ENCODE measurements at regions not wholly inside any gene's neighbourhood (a gene's known extent, or its start where the extent isn't known, plus 50 kb on each side); places are given as distances from the start of the nearest gene placed in this dataset.

GRCh38 chr14:23694949-23695663 is 58.9 kb downstream of the DHRS2 start:
- H3K27ac ChIP-seq: no peak overlapping the region
- no peaks in the 10 kb centered on the region for H3K36me3 ChIP-seq
- no peaks in the 10 kb centered on the region for H3K4me1 ChIP-seq
- H3K9me3 ChIP-seq: 0 out of 2 replicates have a peak, but pooled peaks cover 5% of the 10 kb centered on the region
- no peak overlapping the region for H3K4me3 ChIP-seq
- H4K20me1 ChIP-seq: no peaks in the 10 kb centered on the region
- no peak overlapping the region for H3K4me2 ChIP-seq
- no peak overlapping the region for H3K9ac ChIP-seq
- peaks cover 13% of the 10 kb centered on the region; the same call in 1 of the 2 replicates for H3K27me3 ChIP-seq
- no peak for TF ChIP-seq Cebpa-rat (IDR thresholded peaks at IDR 0.05)

- no peak for TF ChIP-seq Cebpa-rat (IDR thresholded peaks at IDR 0.05)
- no peak overlapping the region for H3K4me3 ChIP-seq
- peaks cover 13% of the 10 kb centered on the region; the same call in 1 of the 2 replicates for H3K27me3 ChIP-seq
- no peaks in the 10 kb centered on the region for H3K4me1 ChIP-seq
- H3K9me3 ChIP-seq: 0 out of 2 replicates have a peak, but pooled peaks cover 5% of the 10 kb centered on the region
- H3K27ac ChIP-seq: no peak overlapping the region
- no peaks in the 10 kb centered on the region for H3K36me3 ChIP-seq
- H4K20me1 ChIP-seq: no peaks in the 10 kb centered on the region
- no peak overlapping the region for H3K9ac ChIP-seq
- no peak overlapping the region for H3K4me2 ChIP-seq
These were observed 59.5 kb downstream of the DHRS2 start for GRCh38 chr14:23695664-23695999.

GRCh38 chr14:23696701-23697239 is 60.6 kb downstream of the DHRS2 start:
- Histone ChIP-seq H3K4me2 (no peak overlapping the region), H4K20me1 (no peaks in the 10 kb centered on the region), H3K4me1 (no peaks in the 10 kb centered on the region), H3K4me3 (no peak overlapping the region), H3K27me3 (peaks cover 13% of the 10 kb centered on the region; the same call in 1 of the 2 replicates), H3K9ac (no peak overlapping the region), H3K27ac (no peak overlapping the region), H3K9me3 (0 out of 2 replicates have a peak, but pooled peaks cover 5% of the 10 kb centered on the region), H3K36me3 (no peaks in the 10 kb centered on the region)
- no peak for TF ChIP-seq Cebpa-rat (IDR thresholded peaks at IDR 0.05)

- Histone ChIP-seq H3K27ac (no peak overlapping the region), H3K9me3 (peaks cover 6% of the 10 kb centered on the region; the same call in 1 of the 2 replicates), H3K4me2 (no peak overlapping the region), H4K20me1 (no peaks in the 10 kb centered on the region), H3K36me3 (no peaks in the 10 kb centered on the region), H3K27me3 (peaks cover 13% of the 10 kb centered on the region; the same call in 1 of the 2 replicates), H3K4me1 (no peaks in the 10 kb centered on the region), H3K9ac (no peak overlapping the region), H3K4me3 (no peak overlapping the region)
- no peak for TF ChIP-seq Cebpa-rat (IDR thresholded peaks at IDR 0.05)
These were observed 61.5 kb downstream of the DHRS2 start for GRCh38 chr14:23697680-23698079.

GRCh38 chr14:23702656-23703426 is 66.7 kb downstream of the DHRS2 start:
- no peak overlapping the region for H3K4me2 ChIP-seq
- peaks cover 55% of the 10 kb centered on the region for H3K9me3 ChIP-seq
- no peaks in the 10 kb centered on the region for H3K27me3 ChIP-seq
- H3K36me3 ChIP-seq: no peaks in the 10 kb centered on the region
- H3K4me3 ChIP-seq: no peak overlapping the region
- H4K20me1 ChIP-seq: no peaks in the 10 kb centered on the region
- no peak for TF ChIP-seq Cebpa-rat (IDR thresholded peaks at IDR 0.05)
- no peak overlapping the region for H3K27ac ChIP-seq
- no peak overlapping the region for H3K9ac ChIP-seq
- no peaks in the 10 kb centered on the region for H3K4me1 ChIP-seq

GRCh38 chr14:23704890-23705289 is 68.7 kb downstream of the DHRS2 start:
- TF ChIP-seq Cebpa-rat (IDR thresholded peaks at IDR 0.05): no peak

GRCh38 chr14:23707415-23707814 is 71.3 kb downstream of the DHRS2 start:
- peaks cover 54% of the 10 kb centered on the region for H3K9me3 ChIP-seq
- H4K20me1 ChIP-seq: no peaks in the 10 kb centered on the region
- no peak overlapping the region for H3K4me2 ChIP-seq
- H3K9ac ChIP-seq: no peak overlapping the region
- H3K36me3 ChIP-seq: no peaks in the 10 kb centered on the region
- TF ChIP-seq Cebpa-rat (IDR thresholded peaks at IDR 0.05): no peak
- H3K27ac ChIP-seq: no peak overlapping the region
- no peaks in the 10 kb centered on the region for H3K4me1 ChIP-seq
- H3K27me3 ChIP-seq: no peaks in the 10 kb centered on the region
- H3K4me3 ChIP-seq: no peak overlapping the region

More at GRCh38 chr14:23704890-23705289, 68.7 kb downstream of the DHRS2 start:
- Histone ChIP-seq H3K9ac (no peak overlapping the region), H3K4me2 (no peak overlapping the region), H4K20me1 (no peaks in the 10 kb centered on the region), H3K27me3 (no peaks in the 10 kb centered on the region), H3K9me3 (peaks cover 54% of the 10 kb centered on the region), H3K27ac (no peak overlapping the region), H3K4me3 (no peak overlapping the region), H3K4me1 (no peaks in the 10 kb centered on the region), H3K36me3 (no peaks in the 10 kb centered on the region)

- Histone ChIP-seq H3K9me3 (peaks cover 46% of the 10 kb centered on the region), H3K9ac (no peak overlapping the region), H3K27me3 (no peaks in the 10 kb centered on the region), H3K27ac (no peak overlapping the region), H3K36me3 (no peaks in the 10 kb centered on the region), H4K20me1 (no peaks in the 10 kb centered on the region), H3K4me1 (no peaks in the 10 kb centered on the region), H3K4me3 (no peak overlapping the region), H3K4me2 (no peak overlapping the region)
- TF ChIP-seq Cebpa-rat (IDR thresholded peaks at IDR 0.05): no peak
These were observed 72.2 kb downstream of the DHRS2 start for GRCh38 chr14:23708343-23708742.

- Histone ChIP-seq H3K4me3 (no peak overlapping the region), H3K27me3 (no peaks in the 10 kb centered on the region), H3K9ac (no peak overlapping the region), H3K4me2 (no peak overlapping the region), H3K4me1 (no peaks in the 10 kb centered on the region), H3K9me3 (peaks cover 31% of the 10 kb centered on the region), H3K36me3 (no peaks in the 10 kb centered on the region), H4K20me1 (no peaks in the 10 kb centered on the region), H3K27ac (no peak overlapping the region)
- TF ChIP-seq Cebpa-rat (IDR thresholded peaks at IDR 0.05): no peak
These were observed 73.8 kb downstream of the DHRS2 start for GRCh38 chr14:23709923-23710322.

- Histone ChIP-seq H3K9me3 (peaks cover 9% of the 10 kb centered on the region), H3K27ac (no peak overlapping the region), H3K9ac (no peak overlapping the region), H3K36me3 (no peaks in the 10 kb centered on the region), H3K4me1 (no peaks in the 10 kb centered on the region), H3K4me3 (no peak overlapping the region), H3K4me2 (no peak overlapping the region), H3K27me3 (no peaks in the 10 kb centered on the region), H4K20me1 (no peaks in the 10 kb centered on the region)
- no peak for TF ChIP-seq Cebpa-rat (IDR thresholded peaks at IDR 0.05)
These were observed 76.1 kb downstream of the DHRS2 start for GRCh38 chr14:23712287-23712686.

All from BLaER1 (cell line).